ENCODE measurements at regions not wholly inside any gene's neighbourhood (a gene's known extent, or its start where the extent isn't known, plus 50 kb on each side); places are given as distances from the start of the nearest gene placed in this dataset.
"Not testable (repeated sequence)": the region's sequence is repeated elsewhere in the genome, so short reads cannot be mapped to it uniquely, and the experiment has no call there.

- no peak for TF ChIP-seq CTCF (conservative IDR thresholded peaks at IDR 0.05; ENCODE audit: low read depth, low read length)
- no peak for DNase-seq (ENCODE audit: low read depth)
- H3K4me3 ChIP-seq (ENCODE audit: low read length), result no peak overlapping the region
Measured at GRCh38 chr4:86506591-86506990, 87.5 kb upstream of the PTPN13 start.

GRCh38 chr4:86508436-86508835 is 85.7 kb upstream of the PTPN13 start:
- H3K4me3 ChIP-seq (ENCODE audit: low read length), result no peak overlapping the region
- no peak for DNase-seq (ENCODE audit: low read depth)
- TF ChIP-seq CTCF (conservative IDR thresholded peaks at IDR 0.05; ENCODE audit: low read depth, low read length), result no peak

- no peak for TF ChIP-seq CTCF (conservative IDR thresholded peaks at IDR 0.05; ENCODE audit: low read depth, low read length)
- no peak overlapping the region for H3K4me3 ChIP-seq (ENCODE audit: low read length)
- DNase-seq (ENCODE audit: low read depth), result no peak
Measured at GRCh38 chr4:86511590-86511989, 82.5 kb upstream of the PTPN13 start.

GRCh38 chr4:86512631-86513030 is 81.5 kb upstream of the PTPN13 start:
- no peak overlapping the region for H3K4me3 ChIP-seq (ENCODE audit: low read length)
- no peak for DNase-seq (ENCODE audit: low read depth)
- TF ChIP-seq CTCF (conservative IDR thresholded peaks at IDR 0.05; ENCODE audit: low read depth, low read length), result no peak

- not testable (repeated sequence) for H3K4me3 ChIP-seq (ENCODE audit: low read length); DNase-seq (ENCODE audit: low read depth)
Measured at GRCh38 chr4:86515963-86516362, 78.2 kb upstream of the PTPN13 start.

GRCh38 chr4:86521373-86521969 is 72.6 kb upstream of the PTPN13 start:
- no peak for TF ChIP-seq CTCF (conservative IDR thresholded peaks at IDR 0.05; ENCODE audit: low read depth, low read length)
- no peak for DNase-seq (ENCODE audit: low read depth)
- no peak overlapping the region for H3K4me3 ChIP-seq (ENCODE audit: low read length)

GRCh38 chr4:86522349-86522748 is 71.8 kb upstream of the PTPN13 start:
- DNase-seq (ENCODE audit: low read depth), result no peak
- TF ChIP-seq CTCF (conservative IDR thresholded peaks at IDR 0.05; ENCODE audit: low read depth, low read length), result peak; percentile 26
- H3K4me3 ChIP-seq (ENCODE audit: low read length), result no peak overlapping the region

- no peak overlapping the region for H3K4me3 ChIP-seq (ENCODE audit: low read length)
- no peak for TF ChIP-seq CTCF (conservative IDR thresholded peaks at IDR 0.05; ENCODE audit: low read depth, low read length)
- no peak for DNase-seq (ENCODE audit: low read depth)
Measured at GRCh38 chr4:86523333-86523732, 70.8 kb upstream of the PTPN13 start.

- not testable (repeated sequence) for DNase-seq (ENCODE audit: low read depth); H3K4me3 ChIP-seq (ENCODE audit: low read length)
Measured at GRCh38 chr4:86527713-86528112, 66.4 kb upstream of the PTPN13 start.

Measured in retinal pigment epithelial cell (primary cell).